WTC11 (cell line): ENCODE measurements at regions not wholly inside any gene's neighbourhood (a gene's known extent, or its start where the extent isn't known, plus 50 kb on each side); places are given as distances from the start of the nearest gene placed in this dataset.
A peak's percentile ranks its signal among the peaks of the same experiment; 100 is the strongest.

Experiments used
- ATAC-seq: fragments of 200-7000 bp; cut with Tn5 transposase; 2 replicates; pipeline ENCODE4 v1.10.0; 2021; ENCODE audit warnings: mild to moderate bottlenecking, moderate library complexity
- CTCF ChIA-PET: fragments of 300-600 bp; sonication (Branson Sonifier 250); formaldehyde crosslinking; loops from one replicate; lab custom pipeline; 2021; ENCODE audit warnings: antibody characterized with exemption; lab: Charles Lee
- POLR2A ChIA-PET: fragments of 350-600 bp; sonication (Branson Sonifier 250); formaldehyde crosslinking; loops from one replicate; lab custom pipeline; 2021; ENCODE audit warnings: antibody characterized with exemption; lab: Charles Lee
- DNase-seq: peaks from one replicate; pipeline ENCODE4 v3.0.0; 2021; ENCODE audit warnings: low spot score
- H3K27ac Mint-ChIP-seq: 2 replicates; pipeline ENCODE4 v1.8.0; 2021; ENCODE audit warnings: mixed read lengths
- H3K27me3 Mint-ChIP-seq: 2 replicates; pipeline ENCODE4 v1.8.0; 2021; ENCODE audit warnings: low read depth, mild to moderate bottlenecking, moderate library complexity, mixed read lengths
- H3K36me3 Mint-ChIP-seq: 2 replicates; pipeline ENCODE4 v1.8.0; 2021; ENCODE audit warnings: mixed read lengths
- H3K4me1 Mint-ChIP-seq: 2 replicates; pipeline ENCODE4 v1.8.0; 2022; ENCODE audit warnings: mixed read lengths
- H3K4me3 Mint-ChIP-seq: 2 replicates; pipeline ENCODE4 v1.8.0; 2021; ENCODE audit warnings: mild to moderate bottlenecking, moderate library complexity, mixed read lengths
- H3K9me3 Mint-ChIP-seq: 2 replicates; pipeline ENCODE4 v1.8.0; 2021; ENCODE audit warnings: mixed read lengths
- ETV6 ChIP-seq: sonication (generic); formaldehyde crosslinking; IDR thresholded peaks from 2 replicates; pipeline ENCODE4 v1.8.1; 2022; ENCODE audit warnings: mild to moderate bottlenecking, missing genetic modification reagents
- FOXK1 ChIP-seq: sonication (generic); formaldehyde crosslinking; IDR thresholded peaks from 2 replicates; pipeline ENCODE4 v1.8.0; 2022; ENCODE audit warnings: mild to moderate bottlenecking, moderate library complexity, missing genetic modification reagents
- GTF2I ChIP-seq: fragments of 250-450 bp; sonication (Bioruptor Pico); conservative IDR thresholded peaks from 2 replicates; pipeline ENCODE4 v1.4.0; 2021; ENCODE audit warnings: mild to moderate bottlenecking
- MYBL2 ChIP-seq: sonication (generic); formaldehyde crosslinking; IDR thresholded peaks from 2 replicates; pipeline ENCODE4 v1.8.1; 2023; ENCODE audit warnings: mild to moderate bottlenecking, moderate library complexity, missing genetic modification reagents
- PRRX2 ChIP-seq: fragments of 250-450 bp; sonication (Bioruptor Pico); IDR thresholded peaks from 2 replicates; pipeline ENCODE4 v1.8.0; 2021; ENCODE audit warnings: mild to moderate bottlenecking
- SP1 ChIP-seq: sonication (generic); formaldehyde crosslinking; conservative IDR thresholded peaks from 2 replicates; pipeline ENCODE4 v1.8.1; 2022; ENCODE audit warnings: missing genetic modification reagents
- TEAD4 ChIP-seq: sonication (generic); formaldehyde crosslinking; IDR thresholded peaks from 2 replicates; pipeline ENCODE4 v1.8.0; 2022; ENCODE audit warnings: mild to moderate bottlenecking, missing genetic modification reagents
- TP53 ChIP-seq: sonication (generic); formaldehyde crosslinking; IDR thresholded peaks from 2 replicates; pipeline ENCODE4 v1.8.1; 2023; ENCODE audit warnings: mild to moderate bottlenecking, missing genetic modification reagents
- ZNF121 ChIP-seq: sonication (generic); formaldehyde crosslinking; IDR thresholded peaks from 2 replicates; pipeline ENCODE4 v1.8.0; 2023; ENCODE audit warnings: missing genetic modification reagents
- ZNF219 ChIP-seq: sonication (generic); formaldehyde crosslinking; IDR thresholded peaks from 2 replicates; pipeline ENCODE4 v1.8.0; 2023; ENCODE audit warnings: missing genetic modification reagents, mild to moderate bottlenecking, borderline replicate concordance
- TF ChIP-seq, protein P1 (sequence below): sonication (generic); formaldehyde crosslinking; IDR thresholded peaks from 2 replicates; pipeline ENCODE4 v1.8.1; 2023; ENCODE audit warnings: mild to moderate bottlenecking, missing genetic modification reagents, moderate library complexity
- TF ChIP-seq, protein P2 (sequence below): sonication (generic); formaldehyde crosslinking; IDR thresholded peaks from 2 replicates; pipeline ENCODE4 v1.8.1; 2022; ENCODE audit warnings: low read depth, mild to moderate bottlenecking, moderate library complexity, missing genetic modification reagents, borderline replicate concordance
- TF ChIP-seq, protein P3 (sequence below): sonication (generic); formaldehyde crosslinking; conservative IDR thresholded peaks from 2 replicates; pipeline ENCODE4 v1.8.1; 2023; ENCODE audit warnings: mild to moderate bottlenecking, low read depth, missing genetic modification reagents, moderate library complexity
- TF ChIP-seq, protein P4 (sequence below): fragments of 250-450 bp; sonication (Bioruptor Pico); IDR thresholded peaks from 2 replicates; pipeline ENCODE4 v2.1.2; 2022; ENCODE audit warnings: mild to moderate bottlenecking, moderate library complexity
- TF ChIP-seq, protein P5 (sequence below): sonication (generic); formaldehyde crosslinking; conservative IDR thresholded peaks from 2 replicates; pipeline ENCODE4 v1.8.1; 2022; ENCODE audit warnings: mild to moderate bottlenecking, missing genetic modification reagents
- TF ChIP-seq, protein P6 (sequence below): sonication (generic); formaldehyde crosslinking; IDR thresholded peaks from 2 replicates; pipeline ENCODE4 v1.8.1; 2023; ENCODE audit warnings: mild to moderate bottlenecking, missing genetic modification reagents
- TF ChIP-seq, protein P7 (sequence below): sonication (generic); formaldehyde crosslinking; IDR thresholded peaks from 2 replicates; pipeline ENCODE4 v1.8.0; 2023; ENCODE audit warnings: missing genetic modification reagents
- TF ChIP-seq, protein P8 (sequence below): sonication (generic); formaldehyde crosslinking; IDR thresholded peaks from 2 replicates; pipeline ENCODE4 v1.8.1; 2023; ENCODE audit warnings: mild to moderate bottlenecking, missing genetic modification reagents, moderate library complexity
- TF ChIP-seq, protein P9 (sequence below): sonication (generic); formaldehyde crosslinking; IDR thresholded peaks from 2 replicates; pipeline ENCODE4 v1.8.0; 2023; ENCODE audit warnings: missing genetic modification reagents, mild to moderate bottlenecking, borderline replicate concordance

DNA sequence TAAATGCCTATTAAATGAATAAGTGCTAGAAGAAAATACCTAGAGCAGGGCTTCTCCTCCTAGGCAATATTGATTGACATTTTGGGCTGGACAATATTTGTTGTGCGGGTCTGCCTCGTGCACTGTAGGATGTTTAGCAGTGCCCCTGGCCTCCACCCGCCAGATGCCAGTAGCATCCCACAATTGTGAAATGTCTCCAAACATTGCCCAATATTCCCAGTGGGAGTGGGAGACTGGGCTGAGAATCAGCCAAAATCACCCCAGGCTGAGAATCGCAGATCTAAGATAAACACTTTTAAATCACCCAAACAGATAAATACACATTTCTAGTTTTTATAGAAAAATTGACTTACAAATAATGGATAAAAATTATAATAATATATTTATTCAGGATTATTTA lies 916.2 kb upstream of the LCORL start (continued):
- no peak for TF ChIP-seq TEAD4
- TF ChIP-seq, protein P1, sequence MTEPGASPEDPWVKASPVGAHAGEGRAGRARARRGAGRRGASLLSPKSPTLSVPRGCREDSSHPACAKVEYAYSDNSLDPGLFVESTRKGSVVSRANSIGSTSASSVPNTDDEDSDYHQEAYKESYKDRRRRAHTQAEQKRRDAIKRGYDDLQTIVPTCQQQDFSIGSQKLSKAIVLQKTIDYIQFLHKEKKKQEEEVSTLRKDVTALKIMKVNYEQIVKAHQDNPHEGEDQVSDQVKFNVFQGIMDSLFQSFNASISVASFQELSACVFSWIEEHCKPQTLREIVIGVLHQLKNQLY, result no peak
- TF ChIP-seq, protein P2, sequence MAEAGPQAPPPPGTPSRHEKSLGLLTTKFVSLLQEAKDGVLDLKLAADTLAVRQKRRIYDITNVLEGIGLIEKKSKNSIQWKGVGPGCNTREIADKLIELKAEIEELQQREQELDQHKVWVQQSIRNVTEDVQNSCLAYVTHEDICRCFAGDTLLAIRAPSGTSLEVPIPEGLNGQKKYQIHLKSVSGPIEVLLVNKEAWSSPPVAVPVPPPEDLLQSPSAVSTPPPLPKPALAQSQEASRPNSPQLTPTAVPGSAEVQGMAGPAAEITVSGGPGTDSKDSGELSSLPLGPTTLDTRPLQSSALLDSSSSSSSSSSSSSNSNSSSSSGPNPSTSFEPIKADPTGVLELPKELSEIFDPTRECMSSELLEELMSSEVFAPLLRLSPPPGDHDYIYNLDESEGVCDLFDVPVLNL (CRISPR knock-in tag), result no peak
- no peak for TF ChIP-seq ETV6 (CRISPR knock-in tag)
- TF ChIP-seq TP53, result no peak
- no peak for TF ChIP-seq MYBL2 (CRISPR knock-in tag)
- no peak for TF ChIP-seq ZNF121
- TF ChIP-seq, protein P3, sequence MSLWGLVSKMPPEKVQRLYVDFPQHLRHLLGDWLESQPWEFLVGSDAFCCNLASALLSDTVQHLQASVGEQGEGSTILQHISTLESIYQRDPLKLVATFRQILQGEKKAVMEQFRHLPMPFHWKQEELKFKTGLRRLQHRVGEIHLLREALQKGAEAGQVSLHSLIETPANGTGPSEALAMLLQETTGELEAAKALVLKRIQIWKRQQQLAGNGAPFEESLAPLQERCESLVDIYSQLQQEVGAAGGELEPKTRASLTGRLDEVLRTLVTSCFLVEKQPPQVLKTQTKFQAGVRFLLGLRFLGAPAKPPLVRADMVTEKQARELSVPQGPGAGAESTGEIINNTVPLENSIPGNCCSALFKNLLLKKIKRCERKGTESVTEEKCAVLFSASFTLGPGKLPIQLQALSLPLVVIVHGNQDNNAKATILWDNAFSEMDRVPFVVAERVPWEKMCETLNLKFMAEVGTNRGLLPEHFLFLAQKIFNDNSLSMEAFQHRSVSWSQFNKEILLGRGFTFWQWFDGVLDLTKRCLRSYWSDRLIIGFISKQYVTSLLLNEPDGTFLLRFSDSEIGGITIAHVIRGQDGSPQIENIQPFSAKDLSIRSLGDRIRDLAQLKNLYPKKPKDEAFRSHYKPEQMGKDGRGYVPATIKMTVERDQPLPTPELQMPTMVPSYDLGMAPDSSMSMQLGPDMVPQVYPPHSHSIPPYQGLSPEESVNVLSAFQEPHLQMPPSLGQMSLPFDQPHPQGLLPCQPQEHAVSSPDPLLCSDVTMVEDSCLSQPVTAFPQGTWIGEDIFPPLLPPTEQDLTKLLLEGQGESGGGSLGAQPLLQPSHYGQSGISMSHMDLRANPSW, result no peak
- TF ChIP-seq, protein P4, sequence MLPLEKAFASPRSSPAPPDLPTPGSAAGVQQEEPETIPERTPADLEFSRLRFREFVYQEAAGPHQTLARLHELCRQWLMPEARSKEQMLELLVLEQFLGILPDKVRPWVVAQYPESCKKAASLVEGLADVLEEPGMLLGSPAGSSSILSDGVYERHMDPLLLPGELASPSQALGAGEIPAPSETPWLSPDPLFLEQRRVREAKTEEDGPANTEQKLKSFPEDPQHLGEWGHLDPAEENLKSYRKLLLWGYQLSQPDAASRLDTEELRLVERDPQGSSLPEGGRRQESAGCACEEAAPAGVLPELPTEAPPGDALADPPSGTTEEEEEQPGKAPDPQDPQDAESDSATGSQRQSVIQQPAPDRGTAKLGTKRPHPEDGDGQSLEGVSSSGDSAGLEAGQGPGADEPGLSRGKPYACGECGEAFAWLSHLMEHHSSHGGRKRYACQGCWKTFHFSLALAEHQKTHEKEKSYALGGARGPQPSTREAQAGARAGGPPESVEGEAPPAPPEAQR (CRISPR knock-in tag), result no peak
- no peak for TF ChIP-seq PRRX2 (CRISPR knock-in tag)

DNA sequence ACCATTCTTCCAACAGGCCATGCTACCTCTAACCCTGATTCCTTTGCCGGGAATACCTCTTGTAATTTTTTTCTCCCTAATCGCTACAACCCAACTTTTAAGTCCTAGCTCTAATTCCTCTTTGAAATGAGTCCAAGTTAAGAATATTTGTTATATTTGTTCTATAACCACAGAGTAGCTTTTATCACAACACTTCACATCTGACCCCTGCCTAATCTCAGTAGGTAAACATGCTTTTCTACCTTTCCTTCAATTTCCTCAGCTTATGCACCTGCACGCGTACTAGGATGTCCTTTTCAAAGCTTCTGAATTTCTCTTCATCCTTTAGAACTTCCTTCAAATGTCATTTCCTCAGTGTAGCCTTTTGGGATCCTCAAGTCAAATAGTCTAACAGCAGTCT lies 915.5 kb upstream of the LCORL start:
- CTCF ChIA-PET, result no interaction called here
- DNase-seq (no peak), ATAC-seq (no peak)
- Mint-ChIP-seq H3K27ac (no peak overlapping the region), H3K4me3 (no peak overlapping the region), H3K9me3 (peaks cover 10% of the 10 kb centered on the region), H3K27me3 (no peaks in the 10 kb centered on the region; the same call in 1 of the 2 replicates), H3K36me3 (no peaks in the 10 kb centered on the region), H3K4me1 (peaks cover 31% of the 10 kb centered on the region)
- POLR2A ChIA-PET, result no interaction called here
- no peak for TF ChIP-seq FOXK1 (CRISPR knock-in tag)
- TF ChIP-seq, protein P5, sequence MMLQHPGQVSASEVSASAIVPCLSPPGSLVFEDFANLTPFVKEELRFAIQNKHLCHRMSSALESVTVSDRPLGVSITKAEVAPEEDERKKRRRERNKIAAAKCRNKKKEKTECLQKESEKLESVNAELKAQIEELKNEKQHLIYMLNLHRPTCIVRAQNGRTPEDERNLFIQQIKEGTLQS (CRISPR knock-in tag), result no peak
- TF ChIP-seq, protein P6, sequence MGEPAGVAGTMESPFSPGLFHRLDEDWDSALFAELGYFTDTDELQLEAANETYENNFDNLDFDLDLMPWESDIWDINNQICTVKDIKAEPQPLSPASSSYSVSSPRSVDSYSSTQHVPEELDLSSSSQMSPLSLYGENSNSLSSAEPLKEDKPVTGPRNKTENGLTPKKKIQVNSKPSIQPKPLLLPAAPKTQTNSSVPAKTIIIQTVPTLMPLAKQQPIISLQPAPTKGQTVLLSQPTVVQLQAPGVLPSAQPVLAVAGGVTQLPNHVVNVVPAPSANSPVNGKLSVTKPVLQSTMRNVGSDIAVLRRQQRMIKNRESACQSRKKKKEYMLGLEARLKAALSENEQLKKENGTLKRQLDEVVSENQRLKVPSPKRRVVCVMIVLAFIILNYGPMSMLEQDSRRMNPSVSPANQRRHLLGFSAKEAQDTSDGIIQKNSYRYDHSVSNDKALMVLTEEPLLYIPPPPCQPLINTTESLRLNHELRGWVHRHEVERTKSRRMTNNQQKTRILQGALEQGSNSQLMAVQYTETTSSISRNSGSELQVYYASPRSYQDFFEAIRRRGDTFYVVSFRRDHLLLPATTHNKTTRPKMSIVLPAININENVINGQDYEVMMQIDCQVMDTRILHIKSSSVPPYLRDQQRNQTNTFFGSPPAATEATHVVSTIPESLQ (CRISPR knock-in tag), result no peak
- TF ChIP-seq, protein P7, sequence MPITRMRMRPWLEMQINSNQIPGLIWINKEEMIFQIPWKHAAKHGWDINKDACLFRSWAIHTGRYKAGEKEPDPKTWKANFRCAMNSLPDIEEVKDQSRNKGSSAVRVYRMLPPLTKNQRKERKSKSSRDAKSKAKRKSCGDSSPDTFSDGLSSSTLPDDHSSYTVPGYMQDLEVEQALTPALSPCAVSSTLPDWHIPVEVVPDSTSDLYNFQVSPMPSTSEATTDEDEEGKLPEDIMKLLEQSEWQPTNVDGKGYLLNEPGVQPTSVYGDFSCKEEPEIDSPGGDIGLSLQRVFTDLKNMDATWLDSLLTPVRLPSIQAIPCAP, result no peak

DNA sequence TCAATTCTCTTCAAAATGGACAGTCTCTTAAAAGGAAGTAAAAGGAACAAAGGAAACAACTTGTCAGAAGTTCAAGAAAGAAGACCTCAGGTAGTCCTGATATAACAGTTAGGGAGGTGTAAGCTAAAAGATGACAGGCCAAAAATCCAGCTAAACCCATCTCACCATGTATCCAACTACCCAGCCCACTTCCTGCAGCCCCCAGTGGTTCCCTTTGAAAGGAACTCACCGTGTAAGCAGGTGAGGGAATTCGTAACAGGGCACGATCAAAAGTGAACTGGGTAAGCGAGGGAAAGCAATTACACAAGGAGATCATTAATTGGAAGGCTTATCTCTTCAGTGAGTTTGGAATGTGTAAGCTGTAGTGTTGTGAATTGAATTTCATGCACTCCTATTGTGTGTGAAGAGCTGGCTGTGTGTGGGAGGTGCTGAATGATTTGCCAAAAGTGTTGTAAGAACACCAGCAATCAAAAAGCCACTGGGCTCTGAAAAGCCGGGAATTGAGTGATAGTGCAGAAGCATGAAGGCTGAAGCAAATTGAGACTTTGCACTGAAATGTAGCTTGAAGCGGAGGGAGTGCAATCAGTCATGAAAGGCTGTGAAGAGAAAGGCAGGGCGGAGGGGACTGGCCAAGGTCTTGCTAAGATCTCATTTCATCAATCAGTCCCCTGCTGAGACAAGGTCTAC lies 914.2 kb upstream of the LCORL start:
- H3K36me3 Mint-ChIP-seq, result no peaks in the 10 kb centered on the region
- H3K9me3 Mint-ChIP-seq, result peaks cover 10% of the 10 kb centered on the region
- ATAC-seq (peak; percentile 54), DNase-seq (peak; percentile 9)
- H3K27me3 Mint-ChIP-seq, result no peaks in the 10 kb centered on the region; the same call in 1 of the 2 replicates
- POLR2A ChIA-PET, result no interaction called here
- H3K27ac Mint-ChIP-seq, result no peak overlapping the region
- CTCF ChIA-PET, result no interaction called here
- peaks cover 31% of the 10 kb centered on the region for H3K4me1 Mint-ChIP-seq
- H3K4me3 Mint-ChIP-seq, result no peak overlapping the region
- TF ChIP-seq, protein P8, sequence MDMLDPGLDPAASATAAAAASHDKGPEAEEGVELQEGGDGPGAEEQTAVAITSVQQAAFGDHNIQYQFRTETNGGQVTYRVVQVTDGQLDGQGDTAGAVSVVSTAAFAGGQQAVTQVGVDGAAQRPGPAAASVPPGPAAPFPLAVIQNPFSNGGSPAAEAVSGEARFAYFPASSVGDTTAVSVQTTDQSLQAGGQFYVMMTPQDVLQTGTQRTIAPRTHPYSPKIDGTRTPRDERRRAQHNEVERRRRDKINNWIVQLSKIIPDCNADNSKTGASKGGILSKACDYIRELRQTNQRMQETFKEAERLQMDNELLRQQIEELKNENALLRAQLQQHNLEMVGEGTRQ (CRISPR knock-in tag), result no peak
- TF ChIP-seq SP1 (CRISPR knock-in tag) (no peak), GTF2I (CRISPR knock-in tag) (no peak), ZNF219 (no peak)
- TF ChIP-seq, protein P9, sequence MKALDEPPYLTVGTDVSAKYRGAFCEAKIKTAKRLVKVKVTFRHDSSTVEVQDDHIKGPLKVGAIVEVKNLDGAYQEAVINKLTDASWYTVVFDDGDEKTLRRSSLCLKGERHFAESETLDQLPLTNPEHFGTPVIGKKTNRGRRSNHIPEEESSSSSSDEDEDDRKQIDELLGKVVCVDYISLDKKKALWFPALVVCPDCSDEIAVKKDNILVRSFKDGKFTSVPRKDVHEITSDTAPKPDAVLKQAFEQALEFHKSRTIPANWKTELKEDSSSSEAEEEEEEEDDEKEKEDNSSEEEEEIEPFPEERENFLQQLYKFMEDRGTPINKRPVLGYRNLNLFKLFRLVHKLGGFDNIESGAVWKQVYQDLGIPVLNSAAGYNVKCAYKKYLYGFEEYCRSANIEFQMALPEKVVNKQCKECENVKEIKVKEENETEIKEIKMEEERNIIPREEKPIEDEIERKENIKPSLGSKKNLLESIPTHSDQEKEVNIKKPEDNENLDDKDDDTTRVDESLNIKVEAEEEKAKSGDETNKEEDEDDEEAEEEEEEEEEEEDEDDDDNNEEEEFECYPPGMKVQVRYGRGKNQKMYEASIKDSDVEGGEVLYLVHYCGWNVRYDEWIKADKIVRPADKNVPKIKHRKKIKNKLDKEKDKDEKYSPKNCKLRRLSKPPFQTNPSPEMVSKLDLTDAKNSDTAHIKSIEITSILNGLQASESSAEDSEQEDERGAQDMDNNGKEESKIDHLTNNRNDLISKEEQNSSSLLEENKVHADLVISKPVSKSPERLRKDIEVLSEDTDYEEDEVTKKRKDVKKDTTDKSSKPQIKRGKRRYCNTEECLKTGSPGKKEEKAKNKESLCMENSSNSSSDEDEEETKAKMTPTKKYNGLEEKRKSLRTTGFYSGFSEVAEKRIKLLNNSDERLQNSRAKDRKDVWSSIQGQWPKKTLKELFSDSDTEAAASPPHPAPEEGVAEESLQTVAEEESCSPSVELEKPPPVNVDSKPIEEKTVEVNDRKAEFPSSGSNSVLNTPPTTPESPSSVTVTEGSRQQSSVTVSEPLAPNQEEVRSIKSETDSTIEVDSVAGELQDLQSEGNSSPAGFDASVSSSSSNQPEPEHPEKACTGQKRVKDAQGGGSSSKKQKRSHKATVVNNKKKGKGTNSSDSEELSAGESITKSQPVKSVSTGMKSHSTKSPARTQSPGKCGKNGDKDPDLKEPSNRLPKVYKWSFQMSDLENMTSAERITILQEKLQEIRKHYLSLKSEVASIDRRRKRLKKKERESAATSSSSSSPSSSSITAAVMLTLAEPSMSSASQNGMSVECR, result no peak
